ENCODE measurements at regions not wholly inside any gene's neighbourhood (a gene's known extent, or its start where the extent isn't known, plus 50 kb on each side); places are given as distances from the start of the nearest gene placed in this dataset.
"Not testable (repeated sequence)": the region's sequence is repeated elsewhere in the genome, so short reads cannot be mapped to it uniquely, and the experiment has no call there.

DNA sequence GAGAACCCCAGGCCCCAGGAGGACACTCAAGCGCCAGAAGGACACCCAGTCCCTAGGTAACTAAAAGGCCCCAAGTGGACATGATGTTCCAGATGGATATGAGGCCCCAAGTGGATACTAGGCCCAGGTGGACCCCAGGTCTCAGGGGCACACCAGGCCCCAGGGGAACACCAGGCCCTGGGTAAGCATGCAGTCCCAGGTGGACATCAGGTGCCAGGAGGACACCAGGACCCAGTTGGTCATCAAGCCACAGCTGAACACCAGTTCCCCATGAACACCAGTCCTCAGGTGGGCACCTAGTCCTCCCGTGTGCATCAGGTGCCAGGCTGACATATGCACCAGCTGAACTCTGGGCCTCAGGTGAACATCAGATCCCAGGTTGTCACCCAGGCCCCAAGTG is 1488.8 kb upstream of the TPTE start:
- H3K27me3 ChIP-seq (ENCODE audit: control insufficient read depth, insufficient read depth, low read length); H3K9ac ChIP-seq (ENCODE audit: low read length); H3K27ac ChIP-seq (ENCODE audit: low read length); H3K4me1 ChIP-seq (ENCODE audit: control insufficient read depth, low read depth, low read length); H3K4me3 ChIP-seq (ENCODE audit: low read length); H3K36me3 ChIP-seq (ENCODE audit: control insufficient read depth, low read depth, low read length): not testable (repeated sequence)
- peaks cover 15% of the 10 kb centered on the region for H3K9me3 ChIP-seq (ENCODE audit: control insufficient read depth, low read depth, low read length)

DNA sequence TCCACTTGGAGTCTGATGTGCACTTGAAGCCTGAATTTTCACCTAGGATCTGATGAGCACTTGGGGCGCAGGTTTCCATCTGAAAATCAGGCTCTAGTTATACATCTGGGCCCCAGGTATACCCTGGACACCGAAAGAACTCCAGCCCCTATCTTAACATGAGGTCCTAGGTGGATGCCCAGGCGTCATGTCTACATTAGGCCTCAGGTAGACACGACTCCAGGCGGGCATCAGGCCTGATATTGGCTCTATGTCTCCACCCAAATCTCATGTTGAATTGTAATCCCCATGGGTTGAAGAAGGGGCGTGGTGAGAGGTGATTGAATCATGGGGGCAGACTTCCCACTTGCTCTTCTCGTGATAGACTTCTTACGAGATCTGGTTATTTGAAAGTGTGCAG is 1488.1 kb upstream of the TPTE start:
- not testable (repeated sequence) for H3K27me3 ChIP-seq (ENCODE audit: control insufficient read depth, insufficient read depth, low read length); H3K4me3 ChIP-seq (ENCODE audit: low read length); H3K4me1 ChIP-seq (ENCODE audit: control insufficient read depth, low read depth, low read length); H3K9ac ChIP-seq (ENCODE audit: low read length); H3K27ac ChIP-seq (ENCODE audit: low read length); H3K36me3 ChIP-seq (ENCODE audit: control insufficient read depth, low read depth, low read length)
- H3K9me3 ChIP-seq (ENCODE audit: control insufficient read depth, low read depth, low read length) = peaks cover 11% of the 10 kb centered on the region

DNA sequence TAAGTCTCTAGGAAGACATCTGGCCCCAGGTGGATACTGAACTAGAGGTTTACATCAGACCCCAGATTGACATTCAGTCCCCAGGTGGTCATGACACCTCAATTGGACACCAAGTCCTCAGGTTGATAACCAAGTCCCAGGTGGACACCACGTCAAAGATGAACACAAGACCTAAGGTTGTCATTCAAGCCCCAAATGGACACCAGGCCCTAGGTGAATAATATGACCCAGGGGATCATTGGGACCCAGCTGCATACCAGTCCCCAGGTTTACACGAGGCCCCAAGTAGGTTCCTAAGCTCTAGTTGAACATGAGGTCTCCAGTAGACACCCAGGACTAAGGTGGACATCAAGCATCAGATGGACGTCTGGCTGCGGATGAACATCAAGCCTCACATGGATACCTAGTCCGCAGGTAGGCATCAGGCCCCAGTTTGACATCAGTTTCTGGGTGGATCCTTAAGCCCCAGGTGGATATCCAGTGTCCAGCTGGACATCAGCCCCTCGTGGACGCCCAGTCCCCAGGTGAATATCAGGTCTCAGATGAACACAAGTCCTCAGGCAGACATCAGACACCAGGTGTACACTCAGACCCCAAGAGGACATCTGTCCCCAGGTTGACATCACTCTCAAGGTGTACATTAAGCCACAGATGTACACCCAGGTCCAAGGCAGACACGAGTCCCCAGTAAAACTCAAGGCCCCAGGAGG is 1486.7 kb upstream of the TPTE start:
- not testable (repeated sequence) for H3K27me3 ChIP-seq (ENCODE audit: control insufficient read depth, insufficient read depth, low read length); H3K4me1 ChIP-seq (ENCODE audit: control insufficient read depth, low read depth, low read length); H3K36me3 ChIP-seq (ENCODE audit: control insufficient read depth, low read depth, low read length); H3K9ac ChIP-seq (ENCODE audit: low read length); H3K27ac ChIP-seq (ENCODE audit: low read length); H3K4me3 ChIP-seq (ENCODE audit: low read length); H3K9me3 ChIP-seq (ENCODE audit: control insufficient read depth, low read depth, low read length)

DNA sequence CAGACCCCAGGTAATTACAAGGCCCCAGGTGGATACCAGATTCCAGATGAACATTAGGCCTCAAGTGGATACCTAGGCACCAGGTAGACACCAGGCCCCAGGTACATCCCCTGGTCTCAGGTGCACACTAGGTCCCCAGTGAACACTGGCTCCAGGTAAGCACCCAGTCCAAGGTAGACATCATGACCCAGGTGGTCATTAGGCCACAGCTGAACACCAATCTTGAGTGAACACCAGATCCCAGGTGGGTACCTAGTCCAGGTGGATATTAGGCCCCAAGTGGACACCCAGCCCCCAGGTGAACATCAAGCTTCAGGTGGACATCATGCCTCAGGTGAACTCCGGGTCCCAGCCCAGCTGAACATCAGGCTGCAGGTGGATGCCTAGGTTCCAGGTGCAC is 1486.2 kb upstream of the TPTE start:
- H3K36me3 ChIP-seq (ENCODE audit: control insufficient read depth, low read depth, low read length); H3K27ac ChIP-seq (ENCODE audit: low read length): not testable (repeated sequence)

DNA sequence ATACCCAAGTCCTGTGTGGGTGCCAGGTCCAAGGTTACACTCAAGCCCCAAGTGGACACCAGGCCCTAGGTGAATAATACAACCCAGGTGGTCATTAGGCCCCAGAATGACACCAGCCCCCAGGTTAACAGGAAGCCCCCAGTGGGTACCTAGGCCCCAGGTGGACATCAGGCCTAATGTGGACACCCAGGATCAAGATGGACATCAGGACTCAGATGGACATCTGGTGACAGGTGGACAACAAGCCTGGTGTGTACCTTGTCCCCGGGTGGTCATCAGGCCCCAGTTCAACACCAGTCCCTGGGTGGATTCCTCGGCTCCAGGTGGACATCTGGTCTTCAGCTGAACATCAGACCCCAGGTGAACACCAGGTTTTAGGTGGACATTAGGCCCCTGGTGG is 1485.4 kb upstream of the TPTE start:
- not testable (repeated sequence) for H3K4me1 ChIP-seq (ENCODE audit: control insufficient read depth, low read depth, low read length); H3K36me3 ChIP-seq (ENCODE audit: control insufficient read depth, low read depth, low read length); H3K9me3 ChIP-seq (ENCODE audit: control insufficient read depth, low read depth, low read length); H3K4me3 ChIP-seq (ENCODE audit: low read length); H3K9ac ChIP-seq (ENCODE audit: low read length); H3K27ac ChIP-seq (ENCODE audit: low read length); H3K27me3 ChIP-seq (ENCODE audit: control insufficient read depth, insufficient read depth, low read length)

More for the DNA sequence above, 1486.2 kb upstream of the TPTE start:
- H3K4me1 ChIP-seq (ENCODE audit: control insufficient read depth, low read depth, low read length); H3K4me3 ChIP-seq (ENCODE audit: low read length); H3K9ac ChIP-seq (ENCODE audit: low read length); H3K9me3 ChIP-seq (ENCODE audit: control insufficient read depth, low read depth, low read length); H3K27me3 ChIP-seq (ENCODE audit: control insufficient read depth, insufficient read depth, low read length): not testable (repeated sequence)

DNA sequence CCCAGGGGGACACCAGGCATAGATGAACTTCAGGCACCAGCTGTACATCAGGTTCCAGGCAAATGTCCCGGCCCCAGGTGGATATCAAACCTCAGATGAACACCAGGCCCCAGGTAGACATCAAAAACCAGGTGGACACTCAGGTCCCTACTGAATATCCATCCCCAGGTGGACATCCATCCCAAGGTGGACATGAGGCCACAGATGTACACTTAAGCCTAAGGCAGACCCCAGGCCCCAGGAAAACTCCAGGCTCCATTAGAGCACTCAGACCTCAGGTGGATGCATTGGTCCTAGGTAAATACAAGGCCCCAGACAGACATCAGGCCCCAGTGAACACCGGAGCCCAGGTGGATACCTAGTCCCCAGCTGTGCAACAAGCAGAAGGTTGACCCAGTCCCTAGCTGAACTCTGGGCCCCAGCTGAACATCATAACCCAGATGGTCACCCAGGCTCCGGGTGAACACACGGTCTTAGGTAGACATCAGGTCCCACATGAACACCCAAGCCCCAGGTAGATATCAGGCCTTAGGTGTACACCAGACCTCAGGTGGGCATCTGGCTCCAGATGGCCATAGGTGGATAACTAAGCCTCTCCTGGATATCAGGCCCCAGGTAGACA is 1484.3 kb upstream of the TPTE start:
- H3K4me1 ChIP-seq (ENCODE audit: control insufficient read depth, low read depth, low read length); H3K27me3 ChIP-seq (ENCODE audit: control insufficient read depth, insufficient read depth, low read length); H3K9me3 ChIP-seq (ENCODE audit: control insufficient read depth, low read depth, low read length); H3K27ac ChIP-seq (ENCODE audit: low read length); H3K36me3 ChIP-seq (ENCODE audit: control insufficient read depth, low read depth, low read length); H3K9ac ChIP-seq (ENCODE audit: low read length); H3K4me3 ChIP-seq (ENCODE audit: low read length): not testable (repeated sequence)

DNA sequence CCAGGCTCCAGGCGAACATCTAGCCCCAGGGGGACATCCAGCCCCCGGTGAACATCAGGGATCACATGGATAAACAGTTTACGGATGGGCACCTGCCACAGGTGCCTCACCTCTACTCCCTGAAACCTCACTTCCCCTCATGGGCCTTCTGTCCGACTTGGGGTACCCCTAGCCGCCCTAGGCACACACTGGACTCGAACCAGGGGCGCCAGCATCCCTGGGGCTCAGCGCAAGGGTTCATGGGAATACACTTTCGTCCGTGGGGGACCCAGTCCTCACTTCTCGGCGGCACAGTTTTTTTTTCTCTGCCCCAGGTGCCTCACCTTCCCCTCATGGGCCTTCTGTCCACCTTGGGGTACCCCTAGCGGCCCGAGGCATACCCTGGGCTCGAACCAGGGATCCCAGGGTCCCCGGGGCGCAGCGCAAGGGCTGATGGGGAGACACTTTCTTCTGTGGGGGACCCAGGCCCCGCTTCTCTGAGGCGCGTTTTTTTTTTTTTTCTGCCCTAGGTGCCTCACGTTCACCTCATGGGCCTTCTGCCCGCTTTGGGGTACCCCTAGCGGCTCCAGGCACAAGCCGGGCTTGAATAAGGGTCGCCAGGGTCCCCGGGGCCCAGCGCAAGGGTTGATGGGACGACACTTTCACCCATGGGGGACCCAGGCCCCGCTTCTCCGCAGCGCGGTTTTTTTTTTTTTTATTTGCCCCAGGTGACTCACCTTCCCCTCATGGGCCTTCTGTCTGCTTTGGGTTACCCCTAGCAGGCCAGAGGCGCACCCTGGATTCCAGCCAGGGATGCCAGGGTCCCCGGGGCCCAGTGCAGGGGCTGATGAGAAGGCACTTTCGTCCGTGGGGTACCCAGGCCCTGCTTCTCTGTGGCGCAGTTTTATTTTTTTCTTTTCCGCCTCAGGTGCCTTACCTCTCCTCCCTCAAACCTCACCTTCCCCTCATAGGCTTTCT is 1483.5 kb upstream of the TPTE start:
- H3K9me3 ChIP-seq (ENCODE audit: control insufficient read depth, low read depth, low read length); H3K36me3 ChIP-seq (ENCODE audit: control insufficient read depth, low read depth, low read length); H3K4me3 ChIP-seq (ENCODE audit: low read length); H3K9ac ChIP-seq (ENCODE audit: low read length); H3K27me3 ChIP-seq (ENCODE audit: control insufficient read depth, insufficient read depth, low read length); H3K4me1 ChIP-seq (ENCODE audit: control insufficient read depth, low read depth, low read length); H3K27ac ChIP-seq (ENCODE audit: low read length): not testable (repeated sequence)

DNA sequence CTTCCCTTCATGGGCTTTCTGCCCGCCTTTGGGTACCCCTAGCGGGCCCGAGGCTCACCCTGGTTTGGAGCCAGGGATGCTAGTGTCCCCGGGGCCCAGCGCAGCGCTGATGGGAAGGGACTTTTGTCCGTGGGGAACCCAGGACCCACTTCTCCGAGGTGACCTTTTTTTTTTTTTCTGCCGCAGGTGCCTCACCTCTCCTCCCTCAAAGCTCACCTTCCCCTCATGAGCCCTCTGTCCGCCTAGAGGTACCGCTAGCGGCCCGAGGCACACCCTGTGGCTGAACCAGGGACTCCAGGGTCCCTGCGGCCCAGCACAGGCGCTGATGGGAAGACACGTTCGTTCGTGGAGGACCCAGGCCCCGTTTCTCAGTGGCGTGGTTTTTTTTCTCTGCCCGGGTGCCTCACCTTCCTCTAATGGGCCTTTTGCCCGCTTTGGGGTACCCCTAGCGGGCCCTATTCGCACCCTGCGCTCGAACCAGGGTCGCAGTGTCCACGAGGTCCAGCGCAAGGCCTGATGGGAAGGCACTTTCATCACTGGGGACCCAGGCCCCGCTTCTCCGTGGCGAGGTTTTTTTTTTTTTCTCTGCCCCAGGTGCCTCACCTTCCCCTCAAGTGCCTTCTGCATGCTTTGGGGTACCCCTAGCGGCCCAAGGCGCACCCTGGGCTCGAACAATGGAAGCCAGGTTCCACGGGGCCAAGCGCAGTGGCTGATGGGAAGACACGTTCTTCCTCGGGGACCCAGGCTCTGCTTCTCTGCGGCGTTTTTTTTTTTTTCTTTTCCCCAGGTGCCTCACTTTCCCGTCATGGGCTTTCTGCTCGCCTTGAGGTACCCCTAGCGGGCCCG is 1481.6 kb upstream of the TPTE start:
- not testable (repeated sequence) for H3K27me3 ChIP-seq (ENCODE audit: control insufficient read depth, insufficient read depth, low read length); H3K4me1 ChIP-seq (ENCODE audit: control insufficient read depth, low read depth, low read length); H3K9me3 ChIP-seq (ENCODE audit: control insufficient read depth, low read depth, low read length); H3K27ac ChIP-seq (ENCODE audit: low read length); H3K9ac ChIP-seq (ENCODE audit: low read length); H3K36me3 ChIP-seq (ENCODE audit: control insufficient read depth, low read depth, low read length); H3K4me3 ChIP-seq (ENCODE audit: low read length)

DNA sequence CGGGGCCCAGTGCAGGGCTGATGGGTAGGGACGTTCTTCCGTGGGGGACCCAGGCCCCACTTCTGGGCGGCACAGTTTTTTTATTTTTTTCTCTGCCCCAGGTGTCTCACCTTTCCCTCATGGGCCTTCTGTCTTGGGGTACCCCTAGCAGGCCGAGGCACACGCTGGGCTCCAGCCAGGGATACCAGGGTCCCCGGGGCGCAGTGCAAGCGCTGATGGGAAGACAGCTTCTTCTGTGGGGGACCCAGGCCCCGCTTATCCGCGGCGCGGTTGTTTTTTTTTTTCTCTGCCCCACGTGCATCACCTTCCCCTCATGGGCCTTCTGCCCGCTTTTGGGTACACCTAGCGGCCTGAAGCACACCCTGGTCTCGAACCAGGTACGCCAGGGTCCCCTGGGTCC is 1481.0 kb upstream of the TPTE start:
- not testable (repeated sequence) for H3K36me3 ChIP-seq (ENCODE audit: control insufficient read depth, low read depth, low read length); H3K4me3 ChIP-seq (ENCODE audit: low read length); H3K27me3 ChIP-seq (ENCODE audit: control insufficient read depth, insufficient read depth, low read length); H3K9me3 ChIP-seq (ENCODE audit: control insufficient read depth, low read depth, low read length); H3K9ac ChIP-seq (ENCODE audit: low read length); H3K27ac ChIP-seq (ENCODE audit: low read length); H3K4me1 ChIP-seq (ENCODE audit: control insufficient read depth, low read depth, low read length)

DNA sequence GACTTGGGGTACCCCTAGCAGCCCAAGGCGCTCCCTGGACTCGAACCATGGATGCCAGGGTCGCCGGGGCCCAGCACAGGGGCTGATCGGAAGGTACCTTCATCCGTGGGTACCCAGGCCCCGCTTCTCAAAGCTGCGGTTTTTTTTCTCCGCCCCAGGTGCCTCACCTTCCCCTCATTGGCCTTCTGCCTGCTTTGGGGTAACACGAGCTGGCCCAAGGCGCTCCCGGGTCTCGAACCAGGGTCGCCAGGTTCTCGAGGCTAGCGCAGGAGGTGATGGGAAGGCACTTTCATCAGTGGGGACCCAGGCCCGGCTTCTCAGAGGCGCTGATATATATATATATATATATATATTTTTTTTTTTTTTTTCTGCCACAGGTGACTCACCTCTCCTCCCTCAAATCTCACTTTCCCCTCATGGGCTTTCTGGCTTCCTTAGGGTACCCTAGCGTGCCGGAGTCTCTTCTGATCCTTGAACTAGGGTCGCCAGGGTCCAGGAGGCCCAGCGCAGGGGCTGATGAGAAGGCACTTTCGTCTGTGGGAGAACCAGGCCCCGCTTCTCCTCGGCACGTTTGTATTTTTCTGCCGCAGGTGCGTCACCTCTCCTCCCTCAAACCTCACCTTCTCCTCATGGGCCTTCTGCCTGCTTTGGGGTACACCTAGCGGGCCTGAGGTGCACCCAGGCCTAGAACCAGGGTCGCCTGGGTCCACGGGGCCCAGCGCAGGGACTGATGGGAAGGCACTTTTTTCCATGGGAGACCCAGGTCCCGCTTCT is 1480.0 kb upstream of the TPTE start:
- H3K36me3 ChIP-seq (ENCODE audit: control insufficient read depth, low read depth, low read length); H3K27ac ChIP-seq (ENCODE audit: low read length); H3K9ac ChIP-seq (ENCODE audit: low read length); H3K4me1 ChIP-seq (ENCODE audit: control insufficient read depth, low read depth, low read length); H3K4me3 ChIP-seq (ENCODE audit: low read length); H3K27me3 ChIP-seq (ENCODE audit: control insufficient read depth, insufficient read depth, low read length); H3K9me3 ChIP-seq (ENCODE audit: control insufficient read depth, low read depth, low read length): not testable (repeated sequence)

DNA sequence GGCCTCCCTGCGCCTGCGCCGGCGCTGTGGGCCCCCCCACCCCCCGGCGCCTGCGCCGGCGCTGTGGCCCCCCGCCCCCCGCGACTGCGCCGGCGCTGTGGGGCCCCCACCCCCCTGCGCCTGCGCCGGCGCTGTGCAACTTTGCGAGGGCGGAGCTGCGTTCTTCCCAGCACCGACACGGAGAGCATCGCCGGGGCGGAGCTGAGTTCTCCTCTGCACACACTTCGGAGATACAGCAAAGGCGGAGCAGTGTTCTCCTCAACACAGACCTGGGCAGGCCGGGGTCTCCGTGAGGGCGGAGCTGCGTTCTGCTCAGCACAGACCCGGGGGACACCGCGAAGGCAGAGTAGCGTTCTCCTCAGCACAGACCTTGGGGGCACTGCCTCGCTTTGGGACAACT is 1478.3 kb upstream of the TPTE start:
- not testable (repeated sequence) for H3K9ac ChIP-seq (ENCODE audit: low read length); H3K36me3 ChIP-seq (ENCODE audit: control insufficient read depth, low read depth, low read length); H3K27me3 ChIP-seq (ENCODE audit: control insufficient read depth, insufficient read depth, low read length); H3K4me3 ChIP-seq (ENCODE audit: low read length); H3K9me3 ChIP-seq (ENCODE audit: control insufficient read depth, low read depth, low read length); H3K4me1 ChIP-seq (ENCODE audit: control insufficient read depth, low read depth, low read length); H3K27ac ChIP-seq (ENCODE audit: low read length)

Measured in iPS-18a (cell line).